GM19397 (cell line): ENCODE measurements at regions not wholly inside any gene's neighbourhood (a gene's known extent, or its start where the extent isn't known, plus 50 kb on each side); places are given as distances from the start of the nearest gene placed in this dataset.
"Not testable (repeated sequence)": the region's sequence is repeated elsewhere in the genome, so short reads cannot be mapped to it uniquely, and the experiment has no call there.

Source experiments
- ATAC-seq: cut with Tn5 transposase; IDR thresholded peaks from one replicate; pipeline ENCODE4 v1.9.1; 2021; ENCODE audit warnings: mild to moderate bottlenecking, moderate library complexity; ENCODE audit not compliant: unreplicated experiment

GRCh38 chr21:15422783-15423182, 307.0 kb upstream of the USP25 start:
- no peak for ATAC-seq

DNA sequence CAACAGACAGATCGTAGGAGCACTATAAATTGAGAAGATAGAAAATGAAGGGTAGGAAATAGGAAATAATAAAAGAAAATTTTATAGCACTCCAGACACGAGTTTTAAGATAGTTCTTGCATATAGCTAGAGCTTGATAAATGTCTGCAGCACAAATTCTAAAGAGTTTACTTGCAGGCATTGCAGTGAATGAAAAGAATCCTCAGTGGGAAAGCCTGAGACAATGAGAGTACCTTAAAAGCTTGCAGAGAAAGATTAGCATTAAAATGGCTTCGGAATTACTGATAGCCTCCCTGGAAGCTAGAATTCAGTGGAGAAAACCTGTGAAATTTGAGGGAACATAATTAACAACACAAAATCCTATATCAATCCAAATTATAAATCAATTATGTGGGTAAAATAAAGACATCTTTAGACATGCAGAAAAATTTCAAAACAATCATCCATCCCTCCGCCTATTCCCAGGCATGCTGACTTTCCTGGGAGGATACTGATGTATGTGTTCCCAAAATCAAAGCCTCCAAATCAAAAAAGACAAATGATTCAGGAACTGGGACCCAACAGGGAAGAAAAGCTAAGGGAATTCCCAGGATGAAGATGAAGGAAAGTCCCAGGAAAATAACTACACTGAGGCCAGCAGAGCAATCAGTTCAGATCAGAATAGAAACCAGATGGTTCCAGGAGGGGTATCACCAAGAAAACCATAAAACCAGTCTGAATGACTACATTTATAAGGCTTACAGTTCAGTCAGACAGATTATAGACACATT, 305.9 kb upstream of the USP25 start:
- ATAC-seq, result no peak

DNA sequence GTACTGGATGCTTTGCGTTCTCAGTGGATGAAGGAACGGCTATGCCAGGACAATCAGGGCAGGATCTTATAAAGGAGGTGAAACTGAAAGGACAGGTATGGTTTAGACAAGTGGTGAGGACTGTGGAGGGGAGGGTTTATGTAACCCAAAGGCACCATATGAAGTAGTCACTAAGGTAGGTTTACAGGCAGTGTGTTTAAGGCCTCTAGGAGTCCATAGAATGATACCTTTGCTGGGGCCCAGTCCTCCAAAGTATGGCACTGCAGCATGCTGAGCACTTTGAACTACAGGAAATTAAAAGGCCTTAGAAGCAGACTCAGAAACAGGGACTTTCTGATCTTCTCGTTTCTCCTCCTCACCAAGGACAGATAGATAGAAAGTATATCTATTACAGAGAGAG, 304.7 kb upstream of the USP25 start:
- ATAC-seq, result no peak

DNA sequence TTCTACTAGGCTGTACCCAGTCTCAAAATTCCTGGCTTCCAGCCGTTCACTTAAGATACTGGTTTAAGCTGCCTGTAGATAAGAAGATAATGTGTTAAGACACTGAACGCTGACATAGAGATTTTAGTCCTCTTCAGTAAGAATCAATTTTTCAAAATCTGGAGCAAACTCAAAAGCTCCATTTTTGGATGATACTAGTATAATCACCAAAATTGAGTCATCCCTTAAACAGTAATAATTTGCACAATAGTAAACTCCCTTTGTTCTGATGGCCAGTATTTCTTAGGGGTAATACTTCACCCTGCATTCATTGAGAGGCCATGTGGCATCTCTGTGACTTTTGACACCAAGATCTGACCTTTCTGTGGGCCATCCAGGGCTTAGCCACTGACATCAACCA, 299.8 kb upstream of the USP25 start:
- ATAC-seq, result no peak

DNA sequence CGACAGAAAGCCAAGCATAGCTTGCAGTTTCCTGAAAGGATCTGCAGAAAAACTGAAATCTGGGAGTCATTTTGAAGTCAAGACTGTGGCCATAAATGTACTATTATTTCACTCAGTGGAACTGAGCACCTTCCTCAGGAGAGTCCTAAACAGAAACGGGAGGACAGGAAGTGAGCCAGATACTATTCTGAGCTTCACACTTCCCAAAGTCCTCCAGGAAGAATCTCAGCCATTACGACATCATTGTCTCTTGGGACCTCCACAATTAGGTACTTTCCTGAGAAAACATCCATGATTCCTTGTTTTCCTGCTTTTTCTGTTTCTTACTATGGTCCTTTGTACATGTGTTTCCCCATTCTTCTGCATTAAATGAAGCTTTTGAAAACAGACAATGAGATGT, 299.2 kb upstream of the USP25 start:
- no peak for ATAC-seq

GRCh38 chr21:15431053-15431452, 298.7 kb upstream of the USP25 start:
- no peak for ATAC-seq

DNA sequence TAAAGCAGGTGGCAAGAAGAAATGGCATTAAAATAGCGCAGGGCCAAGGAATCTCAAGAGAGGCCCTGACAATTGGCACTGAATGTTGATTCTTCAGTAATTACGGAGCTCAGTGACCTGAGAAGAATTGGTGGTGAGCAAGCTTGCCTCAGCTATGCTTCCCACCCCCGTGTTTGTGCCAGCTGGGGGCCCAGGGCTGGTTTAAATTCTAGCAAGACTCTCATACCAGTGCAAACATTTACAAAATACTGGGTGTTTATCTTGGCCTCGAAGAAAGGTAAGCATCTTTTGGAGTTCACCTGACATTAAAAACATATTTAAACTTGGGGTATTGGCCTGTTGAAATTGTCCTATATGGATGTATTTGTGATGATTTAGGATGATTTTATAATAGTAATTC, 296.7 kb upstream of the USP25 start:
- no peak for ATAC-seq

DNA sequence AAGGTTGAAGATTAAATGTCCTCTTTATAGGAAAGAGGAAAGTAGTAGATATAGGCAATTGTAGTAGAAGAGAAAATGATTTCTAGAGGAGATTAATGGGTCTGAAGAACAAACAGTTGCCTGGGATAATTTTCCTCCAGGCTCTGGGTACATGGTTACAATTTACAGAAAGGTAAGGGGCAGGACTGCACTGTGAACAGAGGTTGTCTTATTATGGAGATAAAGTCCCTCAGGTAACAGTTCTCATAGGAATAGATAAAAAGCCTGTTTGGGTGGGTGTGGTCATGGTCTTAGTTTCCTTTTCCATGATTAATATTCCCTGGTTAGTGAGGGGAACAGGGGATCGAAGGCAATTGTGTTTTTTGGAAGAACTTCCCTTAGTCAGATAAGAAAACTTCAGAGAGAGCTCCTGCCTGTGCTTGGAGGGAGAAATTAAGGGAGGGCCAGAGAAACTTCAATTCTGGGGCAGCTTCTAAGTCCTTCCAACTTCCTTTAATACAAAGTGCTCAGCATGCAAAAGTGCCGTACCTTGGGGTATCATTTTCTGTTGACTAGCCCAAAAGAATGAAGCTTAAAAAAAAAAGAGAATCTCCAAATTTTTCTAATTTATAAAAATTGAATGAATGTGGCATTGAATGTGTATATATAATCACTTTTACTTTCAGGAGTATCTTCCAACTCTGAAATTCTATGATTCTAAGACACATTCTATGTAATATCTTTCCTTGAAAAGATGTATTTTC, 295.4 kb upstream of the USP25 start:
- ATAC-seq, result no peak

- ATAC-seq, result no peak
Measured at GRCh38 chr21:15436031-15436430, 293.8 kb upstream of the USP25 start.

DNA sequence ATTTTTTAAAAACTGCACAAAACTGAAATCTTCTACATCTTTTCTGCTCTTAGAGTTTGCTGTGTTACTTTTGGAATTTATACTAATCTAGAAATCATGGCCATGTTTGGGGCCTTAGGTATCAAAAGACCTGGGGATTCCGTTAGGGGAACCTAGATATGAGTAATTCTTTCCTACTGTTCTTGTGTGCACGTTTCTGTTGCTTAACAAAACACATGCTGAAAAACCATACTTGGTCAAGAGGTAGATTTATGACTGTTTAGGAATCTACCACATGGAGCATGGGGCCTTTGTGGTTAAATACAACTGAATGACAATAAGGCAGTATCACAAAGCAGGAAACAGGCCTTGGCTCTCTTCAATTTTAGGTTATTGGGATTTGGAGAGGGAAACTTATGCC, 291.9 kb upstream of the USP25 start:
- ATAC-seq, result no peak

DNA sequence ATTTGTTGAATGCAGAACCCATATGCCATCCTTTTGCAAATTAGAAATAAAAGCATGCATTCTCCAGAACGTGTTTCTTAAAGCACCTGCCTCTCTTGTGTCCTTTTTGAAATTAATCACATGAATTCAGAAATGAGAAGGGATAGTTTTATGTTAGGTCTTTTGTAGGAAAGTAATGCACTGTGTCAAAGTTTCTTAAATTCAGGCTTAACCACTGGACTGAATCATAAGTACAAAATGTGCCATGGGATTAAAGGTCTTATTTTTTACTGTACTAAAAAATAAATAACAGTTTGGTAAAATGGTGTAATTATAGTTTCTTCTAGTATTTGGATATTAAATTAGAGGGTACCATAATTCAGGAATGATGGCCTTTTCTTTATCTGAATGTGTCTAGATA, 290.1 kb upstream of the USP25 start:
- ATAC-seq, result no peak

GRCh38 chr21:15441060-15441493, 288.7 kb upstream of the USP25 start:
- no peak for ATAC-seq

GRCh38 chr21:15441992-15442391, 287.8 kb upstream of the USP25 start:
- no peak for ATAC-seq

- ATAC-seq, result no peak
Measured at GRCh38 chr21:15442743-15443469, 286.9 kb upstream of the USP25 start.

DNA sequence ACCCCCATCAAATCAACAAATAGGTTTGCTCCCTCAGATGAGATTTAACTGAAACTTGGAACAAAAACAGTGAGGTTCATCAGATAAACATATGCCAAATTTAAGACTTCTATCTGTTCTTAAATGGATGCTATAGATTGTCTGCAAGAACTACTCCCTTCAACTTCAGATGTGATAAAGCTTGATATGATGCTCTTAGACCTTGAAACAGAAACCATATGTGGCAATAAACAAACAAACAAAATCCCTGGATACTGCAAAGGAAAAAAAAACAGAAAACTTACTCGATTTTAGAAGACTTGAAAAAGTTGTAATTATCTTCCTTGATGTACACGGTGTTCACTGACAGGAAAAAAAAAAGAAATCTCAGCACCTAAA, 286.1 kb upstream of the USP25 start:
- ATAC-seq, result no peak

GRCh38 chr21:15444118-15444960, 285.4 kb upstream of the USP25 start:
- no peak for ATAC-seq

DNA sequence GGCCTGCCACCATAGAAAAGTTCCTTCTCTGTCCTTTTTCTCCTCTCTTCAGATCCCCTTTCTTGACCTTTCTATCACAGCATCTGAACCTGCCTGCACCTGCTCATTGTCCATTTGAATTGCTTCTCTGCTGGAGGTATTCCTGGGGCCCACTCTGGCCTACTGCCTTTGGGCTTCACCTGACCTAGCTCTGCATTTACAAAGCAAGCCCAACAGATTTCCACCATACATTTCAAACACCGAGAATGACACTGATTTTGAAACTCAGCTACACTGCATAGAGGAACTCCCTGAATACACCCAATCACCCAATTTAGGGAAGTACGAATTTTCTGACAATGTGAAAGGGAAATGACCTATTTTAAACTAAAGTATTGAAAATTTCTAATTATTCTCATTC, 284.5 kb upstream of the USP25 start:
- peak; percentile 60 for ATAC-seq

DNA sequence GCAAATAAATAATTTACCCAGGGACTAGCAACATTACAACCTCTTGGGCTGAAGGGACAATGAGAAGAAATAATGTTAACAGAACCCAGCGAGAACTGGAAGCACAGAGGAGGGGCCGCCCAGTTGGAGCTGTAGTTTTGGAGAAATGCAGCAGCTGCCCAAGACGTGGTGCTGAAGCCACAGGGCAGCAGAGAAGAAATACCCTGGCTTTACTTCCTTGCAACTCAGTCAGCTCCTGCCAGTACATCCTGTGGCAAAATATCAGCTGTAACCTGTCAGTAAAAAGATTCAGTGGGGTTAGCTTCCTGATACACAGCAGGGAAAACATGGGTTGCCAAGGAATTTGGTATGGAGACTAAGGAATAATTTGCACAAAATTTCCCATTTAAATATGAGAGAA, 283.6 kb upstream of the USP25 start:
- ATAC-seq, result no peak

GRCh38 chr21:15449556-15449955, 280.2 kb upstream of the USP25 start:
- ATAC-seq, result no peak

GRCh38 chr21:15453261-15453660, 276.5 kb upstream of the USP25 start:
- ATAC-seq, result no peak

GRCh38 chr21:15453785-15454184, 276.0 kb upstream of the USP25 start:
- ATAC-seq, result not testable (repeated sequence)
